Lung (tissue), 11 donors: ENCODE measurements at regions not wholly inside any gene's neighbourhood (a gene's known extent, or its start where the extent isn't known, plus 50 kb on each side); places are given as distances from the start of the nearest gene placed in this dataset.
A peak's percentile ranks its signal among the peaks of the same experiment; 100 is the strongest.

ENCODE experiments used
- ATAC-seq: fragments of 200-7000 bp; cut with Tn5 transposase; one replicate; pipeline ENCODE4 v1.9.1; 2020; ENCODE audit warnings: moderate number of reproducible peaks; ENCODE audit not compliant: insufficient read depth, low FRiP score
- DNase-seq, 3 donors: peaks; one replicate each; pipeline ENCODE4 v3.0.0-alpha.2; 2013 to 2017
- H3K27ac ChIP-seq, 2 donors: one replicate each; pipeline ENCODE4 v1.5.1; 2013; ENCODE audit warnings: mild to moderate bottlenecking in 2 of 2, moderate library complexity in 2 of 2, control low read depth in 1 of 2, inconsistent platforms in 1 of 2, low read depth in 1 of 2, low read length in 1 of 2
- H3K27me3 ChIP-seq, 3 donors: one replicate each; pipeline ENCODE4 v1.5.1; 2013; ENCODE audit warnings: low read length in 2 of 3; ENCODE audit not compliant: control insufficient read depth in 3 of 3, insufficient read depth in 3 of 3
- H3K36me3 ChIP-seq, 4 donors: one replicate each; pipeline ENCODE4 v1.5.1; 2013; ENCODE audit warnings: low read length in 4 of 4, mild to moderate bottlenecking in 1 of 4, moderate library complexity in 1 of 4; ENCODE audit not compliant: control insufficient read depth in 4 of 4, insufficient read depth in 4 of 4
- H3K4me1 ChIP-seq, 5 donors: one replicate each; pipeline ENCODE4 v1.5.1; 2013; ENCODE audit warnings: low read length in 5 of 5, mild to moderate bottlenecking in 2 of 5, moderate library complexity in 1 of 5; ENCODE audit not compliant: control insufficient read depth in 5 of 5, insufficient read depth in 5 of 5
- H3K4me3 ChIP-seq: one replicate; pipeline ENCODE4 v1.5.1; 2013; ENCODE audit warnings: mild to moderate bottlenecking, control low read depth, moderate library complexity
- H3K9ac ChIP-seq, 2 donors: one replicate each; pipeline ENCODE4 v1.5.1; 2013; ENCODE audit warnings: low read length in 2 of 2, control low read depth in 1 of 2; ENCODE audit not compliant: insufficient read depth in 1 of 2
- H3K9me3 ChIP-seq, 4 donors: one replicate each; pipeline ENCODE4 v1.5.1; 2013; ENCODE audit warnings: low read length in 3 of 4, mild to moderate bottlenecking in 1 of 4, moderate library complexity in 1 of 4; ENCODE audit not compliant: control insufficient read depth in 4 of 4, insufficient read depth in 3 of 4
- CTCF ChIP-seq: IDR thresholded peaks from 2 replicates; pipeline ENCODE4 v1.5.1; 2012; ENCODE audit warnings: mild to moderate bottlenecking; ENCODE audit errors: control extremely low read depth, extremely low read depth
- WGBS, 2 donors: extraction: QIAGEN DNeasy Blood & Tissue Kit; methylation state at CpG; one replicate each; pipeline ENCODE4 v1.1.7; 2013; 5-methylcytosine and 5-hydroxymethylcytosine counted together
- donor health status: control.
- donor health status: control.
- donor health status: Bipolar disorder and iron deficiency.
- donor health status: healthy.
- donor health status: DM: yes; HTN: yes; CAD: no.

GRCh38 chr10:111233439-111233838 lies 156.6 kb downstream of the ADRA2A start:
- Histone ChIP-seq H3K9me3 (no peaks in the 10 kb centered on the region), H3K9ac (no peak overlapping the region), H3K27me3 (peaks cover 0 to 4% (median 0%) of the 10 kb centered on the region in 3 donors), H3K4me3 (no peak overlapping the region), H3K36me3 (no peaks in the 10 kb centered on the region), H3K4me1 (no peaks in the 10 kb centered on the region), H3K27ac (no peak overlapping the region)
- ATAC-seq, result no peak
- peak in 1 of 3 donors; percentile 35 for DNase-seq
- 49 to 63% methylated on average over 1 of the region's 1 CpG for WGBS, 2 donors
- TF ChIP-seq CTCF, result no peak

GRCh38 chr10:111234234-111234913 lies 157.5 kb downstream of the ADRA2A start:
- DNase-seq (no peak), ATAC-seq (no peak)
- TF ChIP-seq CTCF, result no peak
- H3K27ac ChIP-seq, result no peak overlapping the region
- no peak overlapping the region for H3K9ac ChIP-seq
- WGBS, 2 donors, result 82 to 90% methylated on average over 5 of the region's 5 CpGs
- no peaks in the 10 kb centered on the region for H3K9me3 ChIP-seq
- H3K4me1 ChIP-seq, result no peaks in the 10 kb centered on the region
- H3K36me3 ChIP-seq, result no peaks in the 10 kb centered on the region
- peaks cover 0 to 4% (median 0%) of the 10 kb centered on the region in 3 donors for H3K27me3 ChIP-seq
- no peak overlapping the region for H3K4me3 ChIP-seq

- no peaks in the 10 kb centered on the region for H3K9me3 ChIP-seq
- H3K27ac ChIP-seq, result no peak overlapping the region
- no peaks in the 10 kb centered on the region for H3K4me1 ChIP-seq
- no peaks in the 10 kb centered on the region for H3K36me3 ChIP-seq
- WGBS, 2 donors, result 56 to 72% methylated on average over 2 of the region's 2 CpGs
- no peak overlapping the region for H3K4me3 ChIP-seq
- TF ChIP-seq CTCF, result no peak
- DNase-seq, result no peak
- no peak for ATAC-seq
- H3K9ac ChIP-seq, result no peak overlapping the region
- H3K27me3 ChIP-seq, result peaks cover 0 to 4% (median 0%) of the 10 kb centered on the region in 3 donors
These were observed 158.1 kb downstream of the ADRA2A start for GRCh38 chr10:111234914-111235302.

GRCh38 chr10:111240348-111240747 lies 163.5 kb downstream of the ADRA2A start:
- 93 to 96% methylated on average over 1 of the region's 1 CpG for WGBS, 2 donors
- Histone ChIP-seq H3K9ac (no peak overlapping the region), H3K36me3 (no peaks in the 10 kb centered on the region)

More at GRCh38 chr10:111240348-111240747, 163.5 kb downstream of the ADRA2A start:
- no peaks in the 10 kb centered on the region for H3K27me3 ChIP-seq
- H3K4me3 ChIP-seq, result no peak overlapping the region
- no peak for ATAC-seq
- H3K9me3 ChIP-seq, result no peaks in the 10 kb centered on the region
- no peaks in the 10 kb centered on the region for H3K4me1 ChIP-seq
- no peak for TF ChIP-seq CTCF
- H3K27ac ChIP-seq, result no peak overlapping the region
- DNase-seq, result no peak
